ENCODE measurements at regions not wholly inside any gene's neighbourhood (a gene's known extent, or its start where the extent isn't known, plus 50 kb on each side); places are given as distances from the start of the nearest gene placed in this dataset.

- Histone ChIP-seq H3K27me3 (ENCODE audit: insufficient read depth, low read length) (no peaks in the 10 kb centered on the region), H3K9ac (ENCODE audit: low read depth, low read length) (no peak overlapping the region), H3K9me3 (ENCODE audit: insufficient read depth, low read depth, low read length) (no peaks in the 10 kb centered on the region), H3K4me3 (ENCODE audit: low read length) (no peak overlapping the region), H3K36me3 (ENCODE audit: insufficient read depth, low read depth, low read length) (no peaks in the 10 kb centered on the region), H3K4me1 (ENCODE audit: insufficient read depth, low read length) (no peaks in the 10 kb centered on the region), H3K27ac (ENCODE audit: low read length) (no peak overlapping the region)
These were observed 125.5 kb downstream of the CRYAA start for GRCh38 chr21:43294194-43294902.

DNA sequence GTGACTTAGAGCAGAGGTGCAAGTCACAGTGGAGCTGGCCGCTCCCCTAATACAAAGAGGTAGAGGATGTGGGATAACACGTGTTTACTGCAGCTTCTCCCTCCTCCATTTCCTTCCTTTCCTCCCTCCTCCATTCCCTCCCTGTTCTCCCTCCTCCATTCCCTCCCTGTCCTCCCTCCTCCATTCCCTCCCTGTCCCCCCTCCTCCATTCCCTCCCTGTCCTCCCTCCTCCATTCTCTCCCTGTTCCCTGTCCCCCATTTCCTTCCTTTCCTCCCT lies 124.0 kb downstream of the CRYAA start:
- Histone ChIP-seq H3K27ac (ENCODE audit: low read length) (no peak overlapping the region), H3K4me1 (ENCODE audit: insufficient read depth, low read length) (no peaks in the 10 kb centered on the region), H3K9ac (ENCODE audit: low read depth, low read length) (no peak overlapping the region), H3K4me3 (ENCODE audit: low read length) (no peak overlapping the region), H3K9me3 (ENCODE audit: insufficient read depth, low read depth, low read length) (no peaks in the 10 kb centered on the region), H3K36me3 (ENCODE audit: insufficient read depth, low read depth, low read length) (no peaks in the 10 kb centered on the region), H3K27me3 (ENCODE audit: insufficient read depth, low read length) (no peaks in the 10 kb centered on the region)

GRCh38 chr21:43292041-43292865 lies 123.4 kb downstream of the CRYAA start:
- Histone ChIP-seq H3K27ac (ENCODE audit: low read length) (no peak overlapping the region), H3K4me3 (ENCODE audit: low read length) (no peak overlapping the region), H3K4me1 (ENCODE audit: insufficient read depth, low read length) (no peaks in the 10 kb centered on the region), H3K36me3 (ENCODE audit: insufficient read depth, low read depth, low read length) (no peaks in the 10 kb centered on the region), H3K27me3 (ENCODE audit: insufficient read depth, low read length) (no peaks in the 10 kb centered on the region), H3K9ac (ENCODE audit: low read depth, low read length) (no peak overlapping the region), H3K9me3 (ENCODE audit: insufficient read depth, low read depth, low read length) (no peaks in the 10 kb centered on the region)

- Histone ChIP-seq H3K36me3 (ENCODE audit: insufficient read depth, low read depth, low read length) (no peaks in the 10 kb centered on the region), H3K9ac (ENCODE audit: low read depth, low read length) (no peak overlapping the region), H3K4me1 (ENCODE audit: insufficient read depth, low read length) (no peaks in the 10 kb centered on the region), H3K9me3 (ENCODE audit: insufficient read depth, low read depth, low read length) (no peaks in the 10 kb centered on the region), H3K4me3 (ENCODE audit: low read length) (no peak overlapping the region), H3K27me3 (ENCODE audit: insufficient read depth, low read length) (no peaks in the 10 kb centered on the region), H3K27ac (ENCODE audit: low read length) (no peak overlapping the region)
These were observed 122.6 kb downstream of the CRYAA start for GRCh38 chr21:43291347-43291950.

GRCh38 chr21:43290421-43291346 lies 121.9 kb downstream of the CRYAA start:
- H3K9me3 ChIP-seq (ENCODE audit: insufficient read depth, low read depth, low read length): no peaks in the 10 kb centered on the region
- no peak overlapping the region for H3K9ac ChIP-seq (ENCODE audit: low read depth, low read length)
- no peaks in the 10 kb centered on the region for H3K4me1 ChIP-seq (ENCODE audit: insufficient read depth, low read length)
- H3K4me3 ChIP-seq (ENCODE audit: low read length): no peak overlapping the region
- H3K27me3 ChIP-seq (ENCODE audit: insufficient read depth, low read length): no peaks in the 10 kb centered on the region
- H3K27ac ChIP-seq (ENCODE audit: low read length): no peak overlapping the region
- H3K36me3 ChIP-seq (ENCODE audit: insufficient read depth, low read depth, low read length): no peaks in the 10 kb centered on the region

GRCh38 chr21:43289966-43290365 lies 121.2 kb downstream of the CRYAA start:
- Histone ChIP-seq H3K27ac (ENCODE audit: low read length) (no peak overlapping the region), H3K9ac (ENCODE audit: low read depth, low read length) (no peak overlapping the region), H3K27me3 (ENCODE audit: insufficient read depth, low read length) (no peaks in the 10 kb centered on the region), H3K4me1 (ENCODE audit: insufficient read depth, low read length) (no peaks in the 10 kb centered on the region), H3K9me3 (ENCODE audit: insufficient read depth, low read depth, low read length) (no peaks in the 10 kb centered on the region), H3K36me3 (ENCODE audit: insufficient read depth, low read depth, low read length) (no peaks in the 10 kb centered on the region), H3K4me3 (ENCODE audit: low read length) (no peak overlapping the region)

DNA sequence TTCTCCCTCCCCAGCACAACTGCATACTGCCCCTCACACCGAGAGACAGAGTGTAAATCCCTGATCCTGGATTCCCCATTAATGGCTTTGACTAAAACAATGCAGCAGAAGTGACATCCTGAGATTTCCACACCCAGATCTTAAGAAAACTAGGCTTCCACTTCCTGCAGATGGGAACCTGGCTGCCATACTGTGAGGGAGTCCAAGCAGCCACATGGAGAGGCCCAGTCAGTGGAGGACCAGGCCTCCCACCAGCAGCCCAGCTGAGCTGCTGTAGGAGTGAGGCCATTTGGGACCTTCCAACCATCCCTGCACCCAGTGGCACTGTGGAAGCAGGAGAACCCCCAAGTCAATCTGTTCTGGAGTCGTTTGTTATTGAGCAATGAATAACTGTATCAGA lies 120.6 kb downstream of the CRYAA start:
- Histone ChIP-seq H3K27me3 (ENCODE audit: insufficient read depth, low read length) (no peaks in the 10 kb centered on the region), H3K4me1 (ENCODE audit: insufficient read depth, low read length) (no peaks in the 10 kb centered on the region), H3K9ac (ENCODE audit: low read depth, low read length) (no peak overlapping the region), H3K27ac (ENCODE audit: low read length) (no peak overlapping the region), H3K36me3 (ENCODE audit: insufficient read depth, low read depth, low read length) (no peaks in the 10 kb centered on the region), H3K9me3 (ENCODE audit: insufficient read depth, low read depth, low read length) (no peaks in the 10 kb centered on the region), H3K4me3 (ENCODE audit: low read length) (no peak overlapping the region)

DNA sequence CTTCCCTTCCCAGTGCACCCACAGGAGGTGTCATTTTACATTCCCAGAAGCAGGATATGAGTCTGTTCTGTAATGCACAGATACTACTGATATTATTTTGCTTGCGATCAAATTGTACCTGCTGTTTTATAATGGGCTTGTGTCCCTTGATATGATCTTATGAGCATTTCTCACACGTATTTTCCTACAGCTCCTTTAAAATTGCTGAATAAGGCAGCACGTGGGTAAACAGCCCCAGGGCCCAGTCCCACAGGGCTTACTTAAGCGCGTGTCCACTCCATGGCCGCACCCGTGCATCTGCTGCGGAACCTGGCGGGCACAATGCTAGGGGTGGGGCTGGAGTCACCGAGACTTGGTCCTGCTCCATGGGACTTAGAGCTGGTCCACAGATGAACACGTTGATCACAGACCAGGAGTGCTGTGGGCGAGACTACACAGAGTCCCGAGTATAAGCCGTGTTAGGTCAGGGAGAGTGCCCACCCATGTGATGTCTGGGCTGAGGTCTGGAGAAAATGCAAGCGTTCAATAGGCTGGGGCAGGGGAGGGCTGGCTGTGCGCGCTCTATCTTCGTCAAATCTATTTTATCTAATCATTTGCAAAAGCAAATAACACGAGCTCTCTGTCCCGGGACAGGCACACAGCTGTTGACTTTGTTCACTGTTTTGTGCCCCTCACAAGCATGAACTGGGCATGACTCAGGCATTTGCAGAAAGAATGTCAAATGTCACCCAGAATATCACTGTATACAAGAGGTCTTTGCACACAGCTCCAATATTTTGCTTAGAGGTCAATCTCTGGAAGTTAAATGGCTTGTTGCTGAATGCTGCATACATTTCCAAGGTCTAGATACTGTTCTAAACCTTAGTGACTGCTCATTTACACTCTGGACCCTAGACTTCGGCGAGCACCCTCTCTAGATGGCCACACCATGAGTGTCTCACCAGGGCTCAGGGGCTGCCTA lies 119.3 kb downstream of the CRYAA start:
- Histone ChIP-seq H3K4me3 (ENCODE audit: low read length) (no peak overlapping the region), H3K9me3 (ENCODE audit: insufficient read depth, low read depth, low read length) (no peaks in the 10 kb centered on the region), H3K36me3 (ENCODE audit: insufficient read depth, low read depth, low read length) (no peaks in the 10 kb centered on the region), H3K27me3 (ENCODE audit: insufficient read depth, low read length) (no peaks in the 10 kb centered on the region), H3K27ac (ENCODE audit: low read length) (no peak overlapping the region), H3K4me1 (ENCODE audit: insufficient read depth, low read length) (no peaks in the 10 kb centered on the region), H3K9ac (ENCODE audit: low read depth, low read length) (no peak overlapping the region)

GRCh38 chr21:43287111-43287760 lies 118.4 kb downstream of the CRYAA start:
- Histone ChIP-seq H3K9me3 (ENCODE audit: insufficient read depth, low read depth, low read length) (no peaks in the 10 kb centered on the region), H3K27me3 (ENCODE audit: insufficient read depth, low read length) (no peaks in the 10 kb centered on the region), H3K36me3 (ENCODE audit: insufficient read depth, low read depth, low read length) (no peaks in the 10 kb centered on the region), H3K4me3 (ENCODE audit: low read length) (no peak overlapping the region), H3K4me1 (ENCODE audit: insufficient read depth, low read length) (no peaks in the 10 kb centered on the region), H3K27ac (ENCODE audit: low read length) (no peak overlapping the region), H3K9ac (ENCODE audit: low read depth, low read length) (no peak overlapping the region)

- Histone ChIP-seq H3K4me3 (ENCODE audit: low read length) (no peak overlapping the region), H3K36me3 (ENCODE audit: insufficient read depth, low read depth, low read length) (no peaks in the 10 kb centered on the region), H3K9ac (ENCODE audit: low read depth, low read length) (no peak overlapping the region), H3K27me3 (ENCODE audit: insufficient read depth, low read length) (no peaks in the 10 kb centered on the region), H3K27ac (ENCODE audit: low read length) (no peak overlapping the region), H3K9me3 (ENCODE audit: insufficient read depth, low read depth, low read length) (no peaks in the 10 kb centered on the region), H3K4me1 (ENCODE audit: insufficient read depth, low read length) (no peaks in the 10 kb centered on the region)
These were observed 117.4 kb downstream of the CRYAA start for GRCh38 chr21:43286196-43286595.

All from iPS-20b (cell line).